ENCODE measurements at regions not wholly inside any gene's neighbourhood (a gene's known extent, or its start where the extent isn't known, plus 50 kb on each side); places are given as distances from the start of the nearest gene placed in this dataset.

DNA sequence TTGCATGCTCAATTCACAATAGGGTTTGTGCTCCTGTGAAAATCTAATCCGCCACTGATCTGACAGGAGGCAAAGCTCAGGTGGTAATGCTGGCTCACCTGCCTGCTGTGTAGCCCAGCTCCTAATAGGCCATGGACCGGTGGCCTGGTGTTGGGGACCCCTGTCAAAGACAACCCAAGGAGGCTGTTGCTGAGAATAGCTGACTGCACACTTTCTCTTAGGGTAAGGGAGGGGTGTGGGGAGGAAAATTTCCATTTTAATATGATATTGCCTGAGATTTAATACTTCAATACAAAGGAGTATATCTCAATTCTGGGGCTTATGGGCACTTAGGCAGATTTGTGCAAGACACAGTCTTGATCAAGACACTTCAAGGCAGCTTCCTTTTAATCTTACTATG lies 105.8 kb downstream of the ALDH8A1 start:
- TF ChIP-seq, protein P1, sequence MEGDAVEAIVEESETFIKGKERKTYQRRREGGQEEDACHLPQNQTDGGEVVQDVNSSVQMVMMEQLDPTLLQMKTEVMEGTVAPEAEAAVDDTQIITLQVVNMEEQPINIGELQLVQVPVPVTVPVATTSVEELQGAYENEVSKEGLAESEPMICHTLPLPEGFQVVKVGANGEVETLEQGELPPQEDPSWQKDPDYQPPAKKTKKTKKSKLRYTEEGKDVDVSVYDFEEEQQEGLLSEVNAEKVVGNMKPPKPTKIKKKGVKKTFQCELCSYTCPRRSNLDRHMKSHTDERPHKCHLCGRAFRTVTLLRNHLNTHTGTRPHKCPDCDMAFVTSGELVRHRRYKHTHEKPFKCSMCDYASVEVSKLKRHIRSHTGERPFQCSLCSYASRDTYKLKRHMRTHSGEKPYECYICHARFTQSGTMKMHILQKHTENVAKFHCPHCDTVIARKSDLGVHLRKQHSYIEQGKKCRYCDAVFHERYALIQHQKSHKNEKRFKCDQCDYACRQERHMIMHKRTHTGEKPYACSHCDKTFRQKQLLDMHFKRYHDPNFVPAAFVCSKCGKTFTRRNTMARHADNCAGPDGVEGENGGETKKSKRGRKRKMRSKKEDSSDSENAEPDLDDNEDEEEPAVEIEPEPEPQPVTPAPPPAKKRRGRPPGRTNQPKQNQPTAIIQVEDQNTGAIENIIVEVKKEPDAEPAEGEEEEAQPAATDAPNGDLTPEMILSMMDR (IDR thresholded peaks at IDR 0.05): no peak
- DNase-seq (ENCODE audit: low spot score in 2 of 2): no peak
- intact Hi-C loops (cut with DNase I): no loop called here
- no peak overlapping the region for H3K4me3 ChIP-seq
- no peaks in the 10 kb centered on the region for H3K9me3 ChIP-seq
- H3K27ac ChIP-seq: no peak overlapping the region
- no peaks in the 10 kb centered on the region for H3K4me1 ChIP-seq
- no peaks in the 10 kb centered on the region for H3K27me3 ChIP-seq
- H3K36me3 ChIP-seq: no peaks in the 10 kb centered on the region

- H3K9me3 ChIP-seq: no peaks in the 10 kb centered on the region
- no peak overlapping the region for H3K27ac ChIP-seq
- H3K4me1 ChIP-seq: peaks cover 0 to 7% of the 10 kb centered on the region in 2 donors
- intact Hi-C loops (cut with DNase I): no loop called here
- no peak overlapping the region for H3K4me3 ChIP-seq
- no peak for DNase-seq (ENCODE audit: low spot score in 2 of 2)
- no peaks in the 10 kb centered on the region for H3K27me3 ChIP-seq
- H3K36me3 ChIP-seq: no peaks in the 10 kb centered on the region
- TF ChIP-seq, protein P1 (IDR thresholded peaks at IDR 0.05): no peak
Observed at GRCh38 chr6:134840086-134840867, 109.6 kb downstream of the ALDH8A1 start.

DNA sequence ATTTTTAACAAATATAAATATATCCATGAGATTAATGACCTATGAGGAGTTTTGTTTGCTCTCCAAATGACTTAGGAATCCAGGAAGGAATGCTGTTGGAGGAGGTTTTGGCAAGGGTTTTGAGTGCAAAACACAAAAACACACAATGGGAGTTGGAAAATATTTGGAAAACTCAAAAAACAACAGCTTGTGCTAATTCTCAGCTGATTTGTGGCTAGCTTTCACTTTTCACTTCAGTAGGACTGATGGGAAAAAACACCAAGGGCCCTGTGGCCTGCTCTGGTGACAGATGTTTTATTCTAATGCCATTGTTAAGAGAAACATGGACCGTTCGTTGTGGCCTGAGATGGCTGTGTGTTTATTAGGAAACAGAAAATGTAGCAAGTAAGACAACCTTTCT lies 113.9 kb downstream of the ALDH8A1 start:
- no peaks in the 10 kb centered on the region for H3K36me3 ChIP-seq
- DNase-seq (ENCODE audit: low spot score in 2 of 2): no peak
- intact Hi-C loops (cut with DNase I): no loop called here
- TF ChIP-seq, protein P1 (IDR thresholded peaks at IDR 0.05): no peak
- H3K27me3 ChIP-seq: no peaks in the 10 kb centered on the region
- H3K9me3 ChIP-seq: no peaks in the 10 kb centered on the region
- no peak overlapping the region for H3K27ac ChIP-seq
- no peak overlapping the region for H3K4me3 ChIP-seq
- H3K4me1 ChIP-seq: peaks cover 0 to 7% of the 10 kb centered on the region in 2 donors

DNA sequence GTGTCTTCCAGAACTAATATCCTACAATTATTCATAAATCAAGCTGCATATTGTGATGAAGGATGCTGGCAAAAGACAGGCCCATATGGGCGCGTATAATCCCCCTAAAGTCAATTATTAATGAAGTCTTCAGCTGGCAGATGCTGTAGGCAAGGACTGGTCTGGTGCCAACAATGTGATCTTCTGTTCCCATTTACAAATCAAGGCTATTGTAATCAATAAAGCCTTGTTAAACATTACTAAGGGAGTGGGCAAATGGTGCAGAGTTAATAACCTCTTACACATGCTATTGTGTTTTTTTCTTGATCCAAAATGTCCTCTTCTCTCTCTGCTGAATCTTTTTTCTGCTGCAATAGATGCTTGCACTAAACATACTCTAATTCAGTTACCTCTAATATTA lies 119.0 kb downstream of the ALDH8A1 start:
- intact Hi-C loops (cut with DNase I): no loop called here
- TF ChIP-seq, protein P1 (IDR thresholded peaks at IDR 0.05): no peak

GRCh38 chr6:134830194-134830593 lies 119.7 kb downstream of the ALDH8A1 start:
- no peaks in the 10 kb centered on the region for H3K36me3 ChIP-seq
- peak overlapping the region in 1 of 2 donors; percentile 20 for H3K27ac ChIP-seq
- H3K9me3 ChIP-seq: no peaks in the 10 kb centered on the region
- no peaks in the 10 kb centered on the region for H3K27me3 ChIP-seq
- peak in 1 of 2 donors; percentile 58 for DNase-seq (ENCODE audit: low spot score in 2 of 2)
- peaks cover 0 to 6% of the 10 kb centered on the region in 2 donors for H3K4me1 ChIP-seq
- TF ChIP-seq, protein P1 (IDR thresholded peaks at IDR 0.05): no peak
- intact Hi-C loops (cut with DNase I): no loop called here
- no peak overlapping the region for H3K4me3 ChIP-seq

More for the DNA sequence above, 119.0 kb downstream of the ALDH8A1 start:
- H3K4me1 ChIP-seq: peaks cover 0 to 7% of the 10 kb centered on the region in 2 donors
- no peak overlapping the region for H3K4me3 ChIP-seq
- no peaks in the 10 kb centered on the region for H3K9me3 ChIP-seq
- H3K27ac ChIP-seq: no peak overlapping the region
- peak in 1 of 2 donors; percentile 25 for DNase-seq (ENCODE audit: low spot score in 2 of 2)
- H3K36me3 ChIP-seq: no peaks in the 10 kb centered on the region
- H3K27me3 ChIP-seq: no peaks in the 10 kb centered on the region

All from ascending aorta (tissue), 2 donors.